ENCODE measurements at regions not wholly inside any gene's neighbourhood (a gene's known extent, or its start where the extent isn't known, plus 50 kb on each side); places are given as distances from the start of the nearest gene placed in this dataset.

DNA sequence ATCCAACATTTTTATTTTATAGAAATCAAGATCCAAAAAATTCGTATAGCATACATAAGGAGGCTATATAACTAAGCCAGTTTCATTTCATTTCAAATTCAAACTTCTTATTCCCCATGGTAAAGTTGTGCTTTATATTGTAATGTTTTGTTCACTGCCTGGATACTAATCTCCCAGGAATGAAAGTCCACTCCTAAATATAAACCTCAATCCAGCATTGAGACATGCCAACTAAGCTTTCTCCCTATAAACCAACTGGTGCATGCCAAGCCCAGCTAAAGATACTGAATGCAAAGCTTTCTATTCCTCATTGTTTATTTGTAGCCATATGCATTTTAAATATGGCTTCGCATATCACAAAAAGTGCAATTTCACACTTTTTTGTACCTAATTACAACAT is 63.8 kb upstream of the INPP4B start:
- no peaks in the 10 kb centered on the region for H3K36me3 ChIP-seq (ENCODE audit: insufficient read depth, low read length)
- no peaks in the 10 kb centered on the region for H4K20me1 ChIP-seq (ENCODE audit: insufficient read depth, low read length)
- H2AFZ ChIP-seq (ENCODE audit: low read depth, low read length): no peak overlapping the region
- no peak overlapping the region for H3K9ac ChIP-seq (ENCODE audit: low read depth, low read length)
- H3K9me3 ChIP-seq (ENCODE audit: insufficient read depth, low read length, severe bottlenecking): no peaks in the 10 kb centered on the region
- no peaks in the 10 kb centered on the region for H3K27me3 ChIP-seq (ENCODE audit: insufficient read depth, low read length, poor library complexity)
- TF ChIP-seq, protein P1, sequence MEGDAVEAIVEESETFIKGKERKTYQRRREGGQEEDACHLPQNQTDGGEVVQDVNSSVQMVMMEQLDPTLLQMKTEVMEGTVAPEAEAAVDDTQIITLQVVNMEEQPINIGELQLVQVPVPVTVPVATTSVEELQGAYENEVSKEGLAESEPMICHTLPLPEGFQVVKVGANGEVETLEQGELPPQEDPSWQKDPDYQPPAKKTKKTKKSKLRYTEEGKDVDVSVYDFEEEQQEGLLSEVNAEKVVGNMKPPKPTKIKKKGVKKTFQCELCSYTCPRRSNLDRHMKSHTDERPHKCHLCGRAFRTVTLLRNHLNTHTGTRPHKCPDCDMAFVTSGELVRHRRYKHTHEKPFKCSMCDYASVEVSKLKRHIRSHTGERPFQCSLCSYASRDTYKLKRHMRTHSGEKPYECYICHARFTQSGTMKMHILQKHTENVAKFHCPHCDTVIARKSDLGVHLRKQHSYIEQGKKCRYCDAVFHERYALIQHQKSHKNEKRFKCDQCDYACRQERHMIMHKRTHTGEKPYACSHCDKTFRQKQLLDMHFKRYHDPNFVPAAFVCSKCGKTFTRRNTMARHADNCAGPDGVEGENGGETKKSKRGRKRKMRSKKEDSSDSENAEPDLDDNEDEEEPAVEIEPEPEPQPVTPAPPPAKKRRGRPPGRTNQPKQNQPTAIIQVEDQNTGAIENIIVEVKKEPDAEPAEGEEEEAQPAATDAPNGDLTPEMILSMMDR (IDR thresholded peaks at IDR 0.05; ENCODE audit: borderline replicate concordance, extremely low read depth, low read length, poor library complexity, severe bottlenecking): no peak
- no peak for TF ChIP-seq EZH2 (IDR thresholded peaks at IDR 0.05; ENCODE audit: borderline replicate concordance, low read depth, low read length, severe bottlenecking)
- H3K4me3 ChIP-seq (ENCODE audit: low read depth in 1 of 2, low read length in 2 of 2): no peak overlapping the region
- H3K4me1 ChIP-seq (ENCODE audit: insufficient read depth, low read length): no peaks in the 10 kb centered on the region
- no peak overlapping the region for H3K27ac ChIP-seq (ENCODE audit: low read length)
- H3K4me2 ChIP-seq (ENCODE audit: insufficient read depth, low read length): no peak overlapping the region
- ATAC-seq (ENCODE audit: insufficient read depth, low read depth) (no peak), DNase-seq (no peak)
- H3K79me2 ChIP-seq (ENCODE audit: insufficient read depth, low read length): no peaks in the 10 kb centered on the region

DNA sequence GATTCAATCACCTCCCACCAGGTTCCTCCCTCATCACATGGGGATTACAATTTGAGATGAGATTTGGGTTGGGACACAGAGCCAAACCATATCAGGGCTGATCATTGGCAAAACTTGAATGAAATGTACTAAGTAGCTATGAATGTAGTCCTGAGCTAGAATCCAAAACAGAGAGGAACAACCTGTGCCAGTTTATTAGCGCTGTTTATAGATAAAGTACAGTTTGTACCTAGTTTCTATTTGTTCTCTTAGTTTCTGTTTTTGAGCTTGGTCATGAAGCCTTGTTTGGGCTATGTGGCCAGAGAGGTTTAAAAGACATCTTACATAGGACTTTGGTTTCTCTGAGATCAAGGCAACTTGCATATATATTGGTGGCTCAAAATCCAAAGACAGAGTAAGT is 66.9 kb upstream of the INPP4B start:
- ATAC-seq (ENCODE audit: insufficient read depth, low read depth) (no peak), DNase-seq (no peak)
- no peaks in the 10 kb centered on the region for H3K4me1 ChIP-seq (ENCODE audit: insufficient read depth, low read length)
- H3K9me3 ChIP-seq (ENCODE audit: insufficient read depth, low read length, severe bottlenecking): no peaks in the 10 kb centered on the region
- no peaks in the 10 kb centered on the region for H4K20me1 ChIP-seq (ENCODE audit: insufficient read depth, low read length)
- no peak overlapping the region for H3K9ac ChIP-seq (ENCODE audit: low read depth, low read length)
- H3K4me2 ChIP-seq (ENCODE audit: insufficient read depth, low read length): no peak overlapping the region
- no peak overlapping the region for H3K4me3 ChIP-seq (ENCODE audit: low read depth in 1 of 2, low read length in 2 of 2)
- no peak overlapping the region for H2AFZ ChIP-seq (ENCODE audit: low read depth, low read length)
- TF ChIP-seq, protein P1 (IDR thresholded peaks at IDR 0.05; ENCODE audit: borderline replicate concordance, extremely low read depth, low read length, poor library complexity, severe bottlenecking): no peak
- no peak for TF ChIP-seq EZH2 (IDR thresholded peaks at IDR 0.05; ENCODE audit: borderline replicate concordance, low read depth, low read length, severe bottlenecking)
- peaks cover 4% of the 10 kb centered on the region for H3K27me3 ChIP-seq (ENCODE audit: insufficient read depth, low read length, poor library complexity)
- no peak overlapping the region for H3K27ac ChIP-seq (ENCODE audit: low read length)
- H3K36me3 ChIP-seq (ENCODE audit: insufficient read depth, low read length): no peaks in the 10 kb centered on the region
- no peaks in the 10 kb centered on the region for H3K79me2 ChIP-seq (ENCODE audit: insufficient read depth, low read length)

DNA sequence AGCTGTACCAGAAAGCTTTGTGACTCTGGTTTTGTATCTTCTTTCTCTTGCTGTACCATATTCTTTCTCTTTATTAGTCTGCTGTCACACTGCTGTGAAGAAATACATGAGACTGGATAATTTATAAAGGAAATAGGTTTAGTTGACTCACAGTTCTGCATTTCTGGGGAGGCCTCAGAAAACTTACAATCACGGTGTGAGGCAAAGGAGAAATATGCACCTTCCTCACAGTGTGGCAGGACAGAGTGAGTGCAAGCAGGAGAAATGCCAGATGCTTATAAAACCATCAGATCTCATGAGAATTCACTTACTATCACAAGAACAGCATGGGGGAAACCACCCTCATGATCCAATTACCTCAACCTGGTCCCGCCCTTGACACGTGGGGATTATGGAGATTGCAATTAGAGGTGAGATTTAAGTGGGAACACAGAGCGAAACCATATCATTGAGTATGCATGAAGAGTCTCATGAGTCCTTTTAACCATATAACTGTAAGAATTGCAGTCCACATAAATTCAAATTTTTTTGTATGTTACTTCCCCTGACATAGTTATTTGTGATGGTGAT is 67.4 kb upstream of the INPP4B start:
- ATAC-seq (ENCODE audit: insufficient read depth, low read depth): no peak

More for the DNA sequence above, 67.4 kb upstream of the INPP4B start:
- Histone ChIP-seq H3K4me2 (ENCODE audit: insufficient read depth, low read length) (no peak overlapping the region), H3K36me3 (ENCODE audit: insufficient read depth, low read length) (no peaks in the 10 kb centered on the region), H3K4me1 (ENCODE audit: insufficient read depth, low read length) (no peaks in the 10 kb centered on the region), H3K27ac (ENCODE audit: low read length) (no peak overlapping the region), H3K9me3 (ENCODE audit: insufficient read depth, low read length, severe bottlenecking) (no peaks in the 10 kb centered on the region), H4K20me1 (ENCODE audit: insufficient read depth, low read length) (no peaks in the 10 kb centered on the region), H2AFZ (ENCODE audit: low read depth, low read length) (no peak overlapping the region), H3K9ac (ENCODE audit: low read depth, low read length) (no peak overlapping the region), H3K4me3 (ENCODE audit: low read depth in 1 of 2, low read length in 2 of 2) (no peak overlapping the region), H3K79me2 (ENCODE audit: insufficient read depth, low read length) (no peaks in the 10 kb centered on the region), H3K27me3 (ENCODE audit: insufficient read depth, low read length, poor library complexity) (peaks cover 4% of the 10 kb centered on the region)
- no peak for DNase-seq
- TF ChIP-seq, protein P1 (IDR thresholded peaks at IDR 0.05; ENCODE audit: borderline replicate concordance, extremely low read depth, low read length, poor library complexity, severe bottlenecking): no peak
- no peak for TF ChIP-seq EZH2 (IDR thresholded peaks at IDR 0.05; ENCODE audit: borderline replicate concordance, low read depth, low read length, severe bottlenecking)
